BLaER1 treated with 17β-estradiol and CSF1 and Interleukin-3, amounts not matched to agents 10 nM and 100 nM (cell line): ENCODE measurements at regions not wholly inside any gene's neighbourhood (a gene's known extent, or its start where the extent isn't known, plus 50 kb on each side); places are given as distances from the start of the nearest gene placed in this dataset.
A peak's percentile ranks its signal among the peaks of the same experiment; 100 is the strongest.

Experiments used
- H3K27ac ChIP-seq, 11 experiments: shearing (Covaris generic); formaldehyde crosslinking; 2 replicates each; pipeline ENCODE4 v1.8.1; 2022
- H3K27me3 ChIP-seq, 11 experiments: shearing (Covaris generic); formaldehyde crosslinking; 2 replicates each; pipeline ENCODE4 v1.8.1; 2022
- H3K36me3 ChIP-seq, 11 experiments: shearing (Covaris generic); formaldehyde crosslinking; 2 replicates each; pipeline ENCODE4 v1.8.1; 2022
- H3K4me1 ChIP-seq, 10 experiments: shearing (Covaris generic); formaldehyde crosslinking; 2 replicates each; pipeline ENCODE4 v1.8.1; 2022
- H3K4me2 ChIP-seq, 11 experiments: shearing (Covaris generic); formaldehyde crosslinking; 2 replicates each; pipeline ENCODE4 v1.8.1; 2022
- H3K4me3 ChIP-seq, 10 experiments: shearing (Covaris generic); formaldehyde crosslinking; 2 replicates each; pipeline ENCODE4 v1.8.1; 2022
- H3K9ac ChIP-seq, 11 experiments: shearing (Covaris generic); formaldehyde crosslinking; 2 replicates each; pipeline ENCODE4 v1.8.1; 2022
- H3K9me3 ChIP-seq, 11 experiments: shearing (Covaris generic); formaldehyde crosslinking; replicated peaks in 1 of 11; 2 replicates each; pipeline ENCODE4 v1.8.1; 2022
- H4K20me1 ChIP-seq, 11 experiments: shearing (Covaris generic); formaldehyde crosslinking; 2 replicates each; pipeline ENCODE4 v1.8.1; 2022
- Cebpa-rat ChIP-seq, 11 experiments: shearing (Covaris generic); IDR thresholded peaks; 2 replicates each; pipeline ENCODE4 v1.8.1; 2022

DNA sequence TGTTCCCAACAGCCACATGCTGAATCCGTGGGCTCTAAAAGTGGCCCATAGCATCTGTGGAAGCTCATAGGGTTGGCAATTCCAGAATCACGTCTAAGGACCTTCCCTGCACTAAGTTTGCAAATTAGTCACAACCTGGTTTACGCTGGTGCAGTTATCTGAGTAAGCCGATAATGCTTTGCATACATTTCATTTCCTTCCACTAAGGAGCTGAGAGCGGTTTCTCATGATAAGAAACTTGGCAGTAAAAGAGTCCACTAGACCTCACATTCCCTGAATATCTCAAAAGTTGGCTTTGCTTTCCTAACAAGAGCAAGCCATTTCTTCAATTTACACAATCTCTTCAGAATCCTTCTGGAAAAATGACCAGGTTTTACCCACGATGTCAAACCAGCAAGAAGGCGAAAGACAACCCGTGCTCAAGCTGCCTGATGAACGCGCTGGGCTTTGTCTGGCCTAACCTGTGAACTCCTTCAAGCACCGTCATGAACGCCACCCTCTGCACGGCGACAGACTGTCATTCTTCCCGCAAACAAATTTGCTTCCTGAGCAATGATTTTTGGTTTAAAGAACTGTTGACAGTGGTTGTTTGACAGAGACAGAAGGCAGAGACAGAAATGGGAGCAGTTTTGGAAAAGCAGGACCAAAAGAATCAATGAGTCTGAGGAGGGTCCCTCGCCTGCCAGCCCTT lies 73.0 kb upstream of the COPS8 start:
- H3K4me3 ChIP-seq, result no peak overlapping the region
- H3K36me3 ChIP-seq, result no peaks in the 10 kb centered on the region
- no peak overlapping the region for H3K4me2 ChIP-seq
- H4K20me1 ChIP-seq, result no peaks in the 10 kb centered on the region
- peaks cover 0 to 14% (median 6%) of the 10 kb centered on the region in 11 experiments; a peak in 7 of 22 replicates for H3K9me3 ChIP-seq
- no peaks in the 10 kb centered on the region for H3K4me1 ChIP-seq
- H3K27me3 ChIP-seq, result 0 out of 22 replicates have a peak, but pooled peaks cover 0 to 3% (median 0%) of the 10 kb centered on the region in 11 experiments
- no peak overlapping the region for H3K27ac ChIP-seq
- no peak for TF ChIP-seq Cebpa-rat (IDR thresholded peaks at IDR 0.05)
- no peak overlapping the region for H3K9ac ChIP-seq

DNA sequence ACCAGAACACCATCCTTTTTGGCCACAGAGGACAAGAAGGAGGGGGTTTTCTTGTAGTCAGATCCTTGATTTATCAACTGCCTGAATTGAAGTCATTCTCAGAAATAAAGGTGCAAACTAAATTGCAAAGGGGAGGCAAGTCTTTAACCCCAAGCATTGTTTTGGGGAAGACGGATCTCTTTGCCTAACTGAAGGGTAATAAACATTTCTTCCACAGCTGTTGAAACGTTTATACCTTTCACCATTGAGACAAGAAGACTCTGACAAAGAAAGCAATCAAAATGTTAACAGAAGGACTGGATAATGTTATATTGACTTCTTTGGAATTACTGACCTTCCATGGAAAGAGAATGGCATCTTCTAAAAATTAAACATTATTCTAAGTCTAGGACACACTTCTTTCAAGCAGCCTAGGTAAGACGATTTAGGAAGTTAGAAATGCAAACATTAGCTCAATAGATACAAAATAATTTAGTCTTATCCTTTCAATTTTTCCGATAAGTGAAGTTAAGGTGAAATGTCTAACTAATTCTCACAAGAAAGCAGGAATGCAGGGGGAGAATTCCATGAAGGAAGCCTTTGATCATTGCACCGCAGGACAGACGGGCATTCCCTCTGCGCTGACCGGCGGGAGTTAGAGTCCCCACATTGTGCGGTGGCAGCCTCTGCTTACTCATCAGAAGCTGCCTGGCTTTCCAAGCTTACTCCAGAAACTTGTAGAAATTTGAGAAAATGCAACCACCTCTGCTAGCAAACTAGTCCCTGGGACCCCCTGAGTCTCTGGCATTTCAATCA lies 69.4 kb upstream of the COPS8 start:
- H3K27ac ChIP-seq, result no peak overlapping the region

DNA sequence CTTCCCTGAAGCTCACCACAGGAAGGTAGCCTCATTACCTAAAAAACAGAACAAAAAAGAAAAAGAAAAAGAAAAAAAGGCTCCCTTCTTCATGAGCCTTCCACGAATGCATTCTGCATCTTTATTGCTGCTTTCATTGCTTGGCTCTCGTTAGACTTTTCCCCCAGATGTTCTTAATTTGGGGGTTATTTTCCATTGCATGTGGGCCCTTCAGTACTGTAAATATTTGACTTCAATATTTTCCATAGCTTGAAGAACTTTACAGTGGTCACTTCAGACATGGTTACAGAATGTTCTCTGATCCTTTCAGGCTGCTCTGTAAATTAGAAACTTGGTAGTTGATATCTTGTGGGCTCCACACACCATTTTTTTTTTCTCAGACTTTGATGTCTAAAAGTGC lies 65.6 kb upstream of the COPS8 start:
- Histone ChIP-seq H3K27ac (no peak overlapping the region), H4K20me1 (no peaks in the 10 kb centered on the region), H3K4me2 (peak overlapping the region in 8 of 11 experiments; percentile 6 to 45 (median 22); a peak in 7 of 22 replicates), H3K27me3 (0 out of 22 replicates have a peak, but pooled peaks cover 0 to 3% (median 0%) of the 10 kb centered on the region in 11 experiments), H3K36me3 (no peaks in the 10 kb centered on the region), H3K4me1 (peaks cover 4 to 18% (median 12%) of the 10 kb centered on the region in 10 experiments; a peak in 17 of 20 replicates), H3K9me3 (peaks cover 8 to 20% (median 10%) of the 10 kb centered on the region in 11 experiments; a peak in 21 of 22 replicates), H3K9ac (no peak overlapping the region), H3K4me3 (no peak overlapping the region)
- no peak for TF ChIP-seq Cebpa-rat (IDR thresholded peaks at IDR 0.05)

More for the DNA sequence above, 69.4 kb upstream of the COPS8 start:
- Histone ChIP-seq H3K36me3 (no peaks in the 10 kb centered on the region), H4K20me1 (no peaks in the 10 kb centered on the region), H3K9ac (no peak overlapping the region), H3K4me1 (peaks cover 4 to 12% (median 10%) of the 10 kb centered on the region in 10 experiments; a peak in 14 of 20 replicates), H3K9me3 (peaks cover 0 to 14% (median 6%) of the 10 kb centered on the region in 11 experiments; a peak in 7 of 22 replicates), H3K27me3 (0 out of 22 replicates have a peak, but pooled peaks cover 0 to 3% (median 0%) of the 10 kb centered on the region in 11 experiments), H3K4me3 (no peak overlapping the region), H3K4me2 (no peak overlapping the region)
- TF ChIP-seq Cebpa-rat (IDR thresholded peaks at IDR 0.05), result no peak

DNA sequence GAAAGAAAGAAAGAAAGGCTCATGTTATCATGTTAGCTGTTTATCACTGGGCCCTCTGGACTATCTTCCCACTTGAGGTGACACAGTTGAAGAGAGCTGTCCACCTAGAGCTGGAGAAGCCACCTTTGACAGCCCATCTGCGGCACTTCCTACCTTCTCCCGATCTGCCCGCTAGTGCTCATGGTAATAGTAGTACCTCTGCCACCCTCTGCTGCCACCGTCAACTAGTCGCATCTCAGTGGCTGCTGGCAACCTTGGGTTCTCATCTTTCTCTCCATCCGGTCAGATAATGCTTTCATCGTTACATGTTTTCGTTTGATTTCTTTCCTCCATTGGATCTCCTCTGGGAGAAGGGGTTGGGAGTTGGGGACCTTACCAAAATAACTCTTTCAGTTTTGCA lies 63.2 kb upstream of the COPS8 start:
- peak overlapping the region in 4 of 11 experiments; percentile 5 to 18 (median 6); a peak in 3 of 22 replicates for H3K4me2 ChIP-seq
- no peak overlapping the region for H3K9ac ChIP-seq
- H3K4me1 ChIP-seq, result peaks cover 10 to 43% (median 26%) of the 10 kb centered on the region in 10 experiments; a peak in 18 of 20 replicates
- no peaks in the 10 kb centered on the region for H3K36me3 ChIP-seq
- no peak for TF ChIP-seq Cebpa-rat (IDR thresholded peaks at IDR 0.05)
- H3K27ac ChIP-seq, result no peak overlapping the region
- no peaks in the 10 kb centered on the region for H4K20me1 ChIP-seq
- H3K4me3 ChIP-seq, result no peak overlapping the region
- 0 out of 22 replicates have a peak, but pooled peaks cover 0 to 1% (median 0%) of the 10 kb centered on the region in 11 experiments for H3K27me3 ChIP-seq
- H3K9me3 ChIP-seq, result peaks cover 8 to 13% (median 10%) of the 10 kb centered on the region in 11 experiments; a peak in 21 of 22 replicates

DNA sequence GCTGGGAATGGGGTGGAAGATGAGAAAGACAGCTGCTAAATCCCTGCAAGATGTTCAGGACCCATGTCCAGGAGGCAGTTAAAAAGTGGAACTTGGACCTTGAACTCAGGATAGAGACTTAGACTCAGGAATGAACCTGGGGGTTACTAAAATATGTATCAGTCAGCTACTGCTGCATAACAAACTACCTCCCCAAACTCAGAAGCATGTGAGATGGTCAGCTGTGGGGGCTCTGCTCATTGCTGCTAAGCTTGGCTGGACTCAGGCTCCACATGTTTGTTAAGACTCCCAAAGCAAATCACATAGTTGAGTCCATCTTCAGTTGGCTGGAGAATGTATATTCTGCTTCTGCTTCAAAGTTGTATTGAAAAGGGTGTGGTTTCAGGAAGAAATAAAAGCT lies 61.4 kb upstream of the COPS8 start:
- Histone ChIP-seq H3K9me3 (peaks cover 8 to 13% (median 10%) of the 10 kb centered on the region in 11 experiments; a peak in 21 of 22 replicates), H3K4me1 (peaks cover 10 to 47% (median 26%) of the 10 kb centered on the region in 10 experiments; a peak in 18 of 20 replicates), H3K9ac (no peak overlapping the region), H3K27ac (no peak overlapping the region), H4K20me1 (no peaks in the 10 kb centered on the region), H3K4me3 (no peak overlapping the region), H3K27me3 (no peaks in the 10 kb centered on the region), H3K36me3 (no peaks in the 10 kb centered on the region), H3K4me2 (no peak overlapping the region)
- no peak for TF ChIP-seq Cebpa-rat (IDR thresholded peaks at IDR 0.05)

DNA sequence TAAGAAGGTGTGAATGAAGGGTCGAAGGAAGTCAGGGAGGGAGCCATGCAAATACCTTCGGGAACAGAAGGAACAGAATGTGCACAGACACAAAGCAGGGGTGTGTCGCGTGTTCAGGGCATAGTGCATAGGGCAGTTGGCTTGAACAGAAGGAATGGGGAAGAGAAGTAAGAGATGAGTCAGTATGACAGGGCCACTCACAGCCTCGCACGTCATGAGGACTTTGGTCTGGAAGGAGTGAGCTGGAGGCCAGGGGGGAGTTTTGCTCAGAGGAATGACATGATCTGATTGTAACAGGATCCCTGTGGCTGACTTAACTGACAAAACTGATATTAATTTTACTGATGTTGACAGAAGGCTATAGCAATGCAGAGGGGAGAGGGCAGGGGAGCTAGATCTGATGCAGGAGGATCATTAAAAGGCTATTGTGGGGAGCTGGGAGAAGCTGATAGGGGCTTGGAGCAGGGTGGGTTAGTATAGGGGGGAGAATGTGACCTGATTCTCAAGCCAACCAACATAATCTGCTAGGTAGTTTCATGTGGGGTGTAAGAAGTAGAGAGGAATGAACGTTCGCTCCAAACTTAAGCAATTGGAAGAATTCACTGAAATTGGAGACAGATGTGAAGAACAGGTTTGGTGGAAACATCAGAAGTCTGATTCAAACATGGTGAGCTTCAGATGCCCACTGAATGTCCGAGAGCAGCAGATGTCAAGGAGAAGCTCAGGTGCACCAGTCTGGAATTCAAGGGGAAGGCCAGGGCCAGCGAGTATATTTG lies 60.4 kb upstream of the COPS8 start:
- Histone ChIP-seq H3K27ac (peak overlapping the region in 2 of 11 experiments; percentile 42 to 45; a peak in 5 of 22 replicates), H3K4me2 (peak overlapping the region in 4 of 11 experiments; percentile 36 to 64 (median 48); a peak in 8 of 22 replicates)
- TF ChIP-seq Cebpa-rat (IDR thresholded peaks at IDR 0.05), result no peak

DNA sequence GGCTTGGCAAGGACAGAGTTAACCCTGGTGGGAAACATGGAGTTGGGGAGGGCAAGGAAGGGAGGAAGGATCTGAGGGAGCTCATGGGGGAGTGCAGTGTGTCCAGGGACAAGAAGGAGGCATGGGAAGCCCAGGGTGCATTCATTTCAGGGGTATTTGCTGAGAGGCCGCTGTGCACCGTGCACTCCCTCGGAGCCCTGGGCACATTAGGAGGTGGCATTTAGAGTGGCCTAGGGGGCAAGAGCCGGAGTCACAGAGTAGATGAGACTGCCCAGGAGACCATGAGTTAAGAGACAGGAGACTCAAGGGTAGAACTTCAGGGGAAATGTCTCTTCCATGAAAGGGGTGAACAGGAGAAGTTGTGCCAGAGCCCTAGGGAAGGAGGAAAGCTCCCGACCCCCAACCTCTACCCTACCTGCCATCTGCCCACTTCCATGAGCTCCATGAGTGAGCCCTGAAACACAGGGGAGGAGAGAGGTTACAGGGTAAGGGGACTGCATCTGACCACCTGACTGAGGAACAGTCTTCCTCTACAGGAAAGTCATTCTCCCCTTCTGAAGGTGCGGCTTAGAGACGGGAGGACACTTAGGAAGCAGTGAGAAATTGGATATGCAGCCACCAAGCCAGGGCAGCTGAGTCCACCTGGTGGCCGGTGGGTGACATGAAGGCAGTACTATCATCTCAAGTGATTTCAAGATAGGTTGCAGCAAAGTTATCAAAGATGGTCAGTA lies 58.5 kb upstream of the COPS8 start:
- Histone ChIP-seq H3K4me1 (peaks cover 0 to 38% (median 17%) of the 10 kb centered on the region in 10 experiments; a peak in 16 of 20 replicates), H3K4me3 (no peak overlapping the region), H3K9ac (peak overlapping the region in 2 of 11 experiments; percentile 1 to 15; a peak in 2 of 22 replicates), H3K27me3 (no peaks in the 10 kb centered on the region), H3K27ac (peak overlapping the region in 8 of 11 experiments; percentile 8 to 52 (median 26); a peak in 10 of 22 replicates), H4K20me1 (no peaks in the 10 kb centered on the region), H3K36me3 (no peaks in the 10 kb centered on the region), H3K9me3 (peaks cover 8 to 19% (median 12%) of the 10 kb centered on the region in 11 experiments), H3K4me2 (peak overlapping the region in 9 of 11 experiments; percentile 6 to 71 (median 36); a peak in 14 of 22 replicates)
- TF ChIP-seq Cebpa-rat (IDR thresholded peaks at IDR 0.05), result no peak

More for the DNA sequence above, 60.4 kb upstream of the COPS8 start:
- Histone ChIP-seq H3K4me1 (peaks cover 0 to 38% (median 17%) of the 10 kb centered on the region in 10 experiments; a peak in 16 of 20 replicates), H3K27me3 (no peaks in the 10 kb centered on the region), H3K9ac (no peak overlapping the region; a peak in 2 of 22 replicates), H3K36me3 (no peaks in the 10 kb centered on the region), H3K4me3 (no peak overlapping the region), H4K20me1 (no peaks in the 10 kb centered on the region), H3K9me3 (peaks cover 8 to 13% (median 10%) of the 10 kb centered on the region in 11 experiments; a peak in 21 of 22 replicates)

DNA sequence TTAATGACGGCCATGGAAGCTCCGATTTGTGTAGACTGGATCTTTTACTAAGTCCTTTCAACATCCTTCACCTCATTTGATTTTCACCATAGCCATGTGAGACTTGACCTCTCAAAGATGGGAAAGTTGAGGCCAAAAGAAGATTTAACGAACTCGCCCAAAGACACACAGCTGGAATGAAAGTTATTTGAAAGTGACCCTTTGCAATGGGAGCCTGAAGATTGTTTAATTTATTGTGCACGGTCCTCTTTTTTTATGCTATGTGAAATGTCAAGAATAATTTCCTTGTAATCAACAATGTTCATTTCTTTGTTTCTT lies 58.0 kb upstream of the COPS8 start:
- H3K4me2 ChIP-seq, result peak overlapping the region in 2 of 11 experiments; percentile 36 to 53; a peak in 2 of 22 replicates
- H3K9ac ChIP-seq, result no peak overlapping the region
- H3K27ac ChIP-seq, result no peak overlapping the region
- no peaks in the 10 kb centered on the region for H3K36me3 ChIP-seq
- H3K27me3 ChIP-seq, result no peaks in the 10 kb centered on the region
- peaks cover 8 to 24% (median 13%) of the 10 kb centered on the region in 11 experiments for H3K9me3 ChIP-seq
- no peaks in the 10 kb centered on the region for H4K20me1 ChIP-seq
- no peak for TF ChIP-seq Cebpa-rat (IDR thresholded peaks at IDR 0.05)
- peaks cover 0 to 34% (median 15%) of the 10 kb centered on the region in 10 experiments; a peak in 16 of 20 replicates for H3K4me1 ChIP-seq
- H3K4me3 ChIP-seq, result no peak overlapping the region
